HG03520 (cell line): ENCODE measurements at regions not wholly inside any gene's neighbourhood (a gene's known extent, or its start where the extent isn't known, plus 50 kb on each side); places are given as distances from the start of the nearest gene placed in this dataset.

Source experiments
- ATAC-seq: cut with Tn5 transposase; IDR thresholded peaks from one replicate; pipeline ENCODE4 v1.9.1; 2021; ENCODE audit warnings: mild to moderate bottlenecking, moderate library complexity; ENCODE audit not compliant: unreplicated experiment

DNA sequence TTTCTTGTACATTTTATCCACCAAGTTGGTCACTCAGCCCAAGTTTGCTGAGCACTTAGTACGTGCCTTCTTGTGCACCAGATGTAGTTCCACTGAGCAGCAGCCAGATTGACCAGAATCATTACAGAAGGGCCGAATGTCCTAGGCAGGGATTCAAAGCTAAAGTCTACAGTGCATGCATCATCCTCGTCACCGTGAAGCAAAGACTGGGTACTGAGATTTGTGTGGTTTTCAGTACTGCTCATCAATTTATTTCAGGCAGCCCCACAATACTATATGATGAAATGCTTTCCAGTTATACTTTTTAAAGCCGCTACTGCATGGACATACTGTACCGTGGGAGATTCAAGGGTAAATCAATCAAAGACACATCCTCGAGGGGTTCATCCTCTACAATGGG is 227.0 kb downstream of the ARRDC4 start:
- ATAC-seq: no peak

DNA sequence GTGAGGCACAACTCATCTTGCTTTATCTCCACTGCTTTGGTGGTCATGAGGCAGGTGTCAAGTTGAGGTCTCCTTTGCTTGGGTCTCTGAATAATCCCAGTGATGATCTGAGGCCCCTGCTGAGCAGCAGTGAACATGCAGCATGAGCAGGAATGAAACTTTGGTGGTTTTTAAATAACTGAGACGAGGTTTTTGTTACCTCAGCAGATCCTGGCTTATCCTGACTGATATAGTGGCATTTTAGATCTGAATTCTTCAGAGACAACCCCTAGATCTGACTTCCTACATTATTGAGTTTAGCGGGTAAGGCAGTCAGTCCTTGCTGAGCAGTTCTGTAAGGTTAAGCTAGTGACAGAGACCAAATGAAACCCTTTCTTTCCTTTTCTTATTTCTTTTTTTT is 230.4 kb downstream of the ARRDC4 start:
- no peak for ATAC-seq

DNA sequence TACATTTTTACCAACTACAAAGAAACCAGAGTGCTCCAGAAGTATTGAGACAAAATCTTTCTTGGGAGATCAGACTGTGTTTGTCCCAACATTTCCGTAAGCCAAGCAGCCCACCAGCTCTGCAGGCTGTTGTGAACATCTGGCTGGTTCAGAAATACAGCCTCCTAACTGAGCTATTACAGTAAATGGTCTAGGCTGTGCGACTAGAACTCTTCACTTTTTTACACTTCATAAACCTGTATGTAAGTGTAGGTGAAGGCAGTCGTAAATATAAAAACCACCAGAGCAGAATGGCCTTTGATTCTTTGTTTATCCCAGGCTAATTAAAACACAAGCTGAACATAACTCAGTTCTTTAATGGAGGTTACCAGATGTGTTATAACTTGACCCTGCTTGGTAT is 235.3 kb downstream of the ARRDC4 start:
- ATAC-seq: no peak

DNA sequence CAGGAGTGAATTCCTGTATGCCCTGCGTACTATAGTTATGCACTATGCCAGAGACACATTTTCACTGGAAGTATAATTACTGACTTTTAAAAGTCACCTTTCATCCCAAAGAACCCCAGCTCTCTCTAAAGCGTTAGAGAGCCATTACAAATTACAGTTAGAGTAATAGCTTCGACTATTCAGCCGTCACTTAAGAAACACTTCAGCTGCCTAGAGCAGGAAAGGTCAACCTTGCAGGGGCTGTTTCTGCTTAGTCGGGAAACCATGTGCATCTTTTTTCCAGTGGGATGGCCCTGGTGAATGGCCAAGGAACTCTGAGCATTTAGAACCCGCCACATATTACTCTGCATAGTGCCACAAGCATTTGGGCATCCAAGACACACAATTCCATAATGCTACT is 235.9 kb downstream of the ARRDC4 start:
- no peak for ATAC-seq

DNA sequence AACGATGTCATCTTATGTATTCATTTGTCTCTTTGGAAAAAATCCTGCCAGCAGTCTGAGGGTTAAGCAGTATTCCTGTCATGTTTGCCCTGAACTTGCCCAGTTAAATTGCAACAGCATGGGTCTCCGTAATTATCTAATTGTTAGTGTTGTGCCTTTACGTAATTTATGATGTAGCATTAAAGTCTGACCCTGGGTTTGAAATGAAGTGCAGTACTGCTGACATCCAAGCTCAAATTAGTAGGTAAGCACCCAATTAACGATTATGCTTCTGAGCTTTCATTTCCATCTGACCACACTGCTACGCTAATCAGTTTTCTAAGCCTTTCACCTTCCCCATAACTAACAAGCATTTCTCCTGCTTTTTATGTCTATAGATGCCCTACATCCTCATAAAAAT is 241.8 kb downstream of the ARRDC4 start:
- no peak for ATAC-seq

DNA sequence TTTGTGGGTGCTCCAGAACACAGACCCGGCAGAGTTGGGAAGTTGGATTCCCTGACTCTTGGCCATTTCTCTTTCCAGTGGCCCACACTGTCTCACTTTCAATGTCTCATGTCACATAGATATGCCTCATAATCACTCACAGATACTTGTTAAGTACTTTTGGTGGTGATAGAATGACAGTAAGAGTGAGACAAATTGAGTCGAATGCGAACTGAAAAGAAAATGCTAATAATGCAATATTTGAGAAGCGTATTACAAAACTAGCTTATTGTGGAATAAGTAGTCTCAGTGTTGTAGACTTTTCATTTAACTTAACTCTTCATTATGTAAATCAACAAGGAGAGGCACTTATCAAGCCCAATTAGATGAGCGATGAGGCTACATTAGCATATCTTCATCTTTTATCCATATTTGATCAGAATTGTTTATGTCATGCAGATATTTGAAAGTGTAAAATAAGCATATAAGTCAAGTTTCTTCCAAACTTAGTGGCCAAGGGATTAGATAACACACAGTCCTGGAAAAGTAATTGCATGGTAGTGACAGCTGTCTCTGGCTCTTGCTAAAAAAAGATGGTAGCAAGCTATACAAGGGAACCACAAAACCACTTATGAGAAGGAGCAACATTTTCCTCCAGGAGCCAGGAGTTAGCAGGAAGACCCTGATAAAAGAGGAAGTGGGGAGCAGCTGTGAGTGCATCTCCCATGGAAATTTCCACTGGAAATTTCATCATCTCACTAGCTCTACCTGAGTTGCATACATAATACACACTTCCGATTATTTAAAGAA is 243.6 kb downstream of the ARRDC4 start:
- ATAC-seq: no peak

DNA sequence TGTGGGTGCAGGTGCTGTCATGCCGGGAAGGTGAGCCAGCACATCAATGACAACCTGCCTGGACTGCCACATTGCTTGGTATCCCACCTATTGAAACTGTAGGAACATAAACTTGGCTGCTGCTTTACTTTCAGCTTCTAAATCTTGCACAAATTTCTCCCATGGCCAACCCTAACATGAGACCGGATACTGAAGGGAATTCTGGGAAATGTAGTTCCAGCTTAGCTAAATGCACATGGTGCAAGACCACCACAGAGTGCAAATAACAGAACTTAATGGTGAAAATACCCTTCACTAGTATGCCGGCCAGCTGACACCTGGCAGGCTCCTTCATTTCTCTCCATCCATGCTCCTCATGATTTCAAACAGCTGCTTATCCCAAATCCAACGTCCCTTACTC is 247.4 kb downstream of the ARRDC4 start:
- ATAC-seq: no peak

DNA sequence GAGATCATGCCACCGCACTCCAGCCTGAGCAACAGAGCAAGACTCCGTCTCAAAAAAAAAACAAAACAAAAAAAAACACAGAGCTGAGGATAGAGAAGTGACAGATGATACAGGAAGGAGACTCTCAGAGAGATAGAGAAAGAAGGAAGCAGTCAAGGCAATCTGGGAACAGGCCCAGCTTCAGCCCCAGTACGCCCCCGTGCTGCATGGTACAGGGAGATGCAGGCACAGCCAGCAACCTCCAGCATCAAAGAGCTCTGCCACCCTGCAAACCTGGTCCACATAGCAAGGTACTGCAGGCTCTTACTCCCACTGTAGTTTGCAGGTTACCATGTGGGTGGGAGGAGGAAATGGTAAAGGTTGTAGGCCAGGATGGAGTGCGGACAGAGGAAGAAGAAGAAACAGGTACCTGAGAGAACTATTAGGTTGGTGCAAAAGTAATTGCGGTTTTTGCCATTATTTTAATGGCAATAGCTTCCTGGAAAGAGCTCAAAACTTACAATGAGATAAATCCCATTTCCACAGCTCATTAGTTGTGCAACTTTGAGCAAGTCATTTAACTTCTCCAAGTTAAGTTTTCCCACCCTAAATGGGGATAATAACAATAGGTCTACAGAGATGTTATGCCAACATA is 253.0 kb downstream of the ARRDC4 start:
- no peak for ATAC-seq

DNA sequence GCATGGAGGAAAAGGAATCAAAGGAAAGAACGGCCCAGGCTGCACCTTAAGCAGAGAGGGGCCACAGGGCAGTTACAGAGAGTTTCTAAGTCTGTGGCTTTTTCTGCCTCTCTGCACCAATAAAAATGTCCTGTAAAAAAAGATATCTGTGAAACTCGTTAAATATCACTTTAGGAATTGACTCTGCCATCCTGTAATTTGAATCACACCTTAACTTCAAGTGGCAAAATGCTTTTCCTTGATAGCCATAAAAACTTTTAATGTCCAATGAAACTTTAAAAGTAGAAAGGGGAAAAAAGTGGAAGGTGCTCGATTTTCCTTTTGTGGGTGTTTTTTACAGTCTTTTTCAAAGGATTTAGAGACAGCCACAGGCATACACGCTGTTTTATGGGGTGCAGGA is 255.7 kb downstream of the ARRDC4 start:
- no peak for ATAC-seq

DNA sequence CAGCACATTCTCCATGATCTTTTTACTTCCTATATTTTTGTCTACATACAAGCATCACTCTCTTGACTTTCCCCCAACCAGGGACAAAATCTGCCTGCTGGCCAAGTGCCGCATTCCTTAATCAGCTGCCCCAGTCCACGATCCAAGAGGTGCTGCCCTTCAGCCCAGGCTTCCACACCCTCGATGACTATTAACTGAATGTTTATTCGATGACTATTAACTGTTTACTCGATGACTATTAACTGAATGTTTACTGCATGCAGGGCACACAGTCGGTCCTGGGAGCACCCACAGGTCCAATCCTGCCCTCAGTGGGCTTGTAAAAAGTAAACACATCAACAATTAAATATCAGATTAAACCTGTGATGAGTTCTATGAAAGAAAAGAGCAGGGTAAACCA is 256.9 kb downstream of the ARRDC4 start:
- no peak for ATAC-seq

DNA sequence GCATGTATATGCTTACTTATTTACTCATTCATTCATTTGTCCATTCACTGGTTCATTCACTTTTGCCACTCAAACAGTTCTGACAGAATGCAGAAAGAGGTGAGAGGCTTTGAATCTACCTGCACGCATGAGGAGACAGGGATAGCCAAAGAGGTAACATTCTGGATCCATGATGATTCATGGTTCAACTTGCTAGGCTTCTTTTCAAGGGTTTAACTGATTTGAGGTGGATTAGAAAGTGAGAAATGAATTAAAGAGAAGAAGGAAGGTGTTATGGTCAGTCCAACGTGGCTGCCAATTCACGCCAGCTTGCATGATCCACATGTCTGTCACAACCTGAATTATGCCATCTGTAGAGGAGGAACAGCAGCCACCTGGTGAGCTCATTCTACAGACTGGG is 260.6 kb downstream of the ARRDC4 start:
- ATAC-seq: no peak

DNA sequence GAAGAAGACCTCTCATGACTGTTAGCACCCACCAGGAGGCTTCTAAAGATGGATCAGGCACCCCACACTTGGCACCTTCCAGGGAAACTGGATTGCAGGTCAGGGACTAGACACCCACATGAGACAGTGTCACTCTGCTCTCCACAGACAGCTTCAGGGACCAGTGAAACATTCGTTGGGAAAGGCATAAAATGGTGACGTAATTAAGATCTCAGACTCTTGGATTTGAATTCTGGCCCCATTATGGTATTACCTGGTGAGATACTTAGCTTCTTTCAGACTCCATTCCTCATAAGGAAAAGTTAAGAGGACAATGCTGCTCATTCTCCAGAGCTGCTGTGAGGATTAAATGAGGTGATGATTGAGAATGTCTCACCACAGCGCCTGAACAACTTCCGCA is 261.1 kb downstream of the ARRDC4 start:
- ATAC-seq: no peak

DNA sequence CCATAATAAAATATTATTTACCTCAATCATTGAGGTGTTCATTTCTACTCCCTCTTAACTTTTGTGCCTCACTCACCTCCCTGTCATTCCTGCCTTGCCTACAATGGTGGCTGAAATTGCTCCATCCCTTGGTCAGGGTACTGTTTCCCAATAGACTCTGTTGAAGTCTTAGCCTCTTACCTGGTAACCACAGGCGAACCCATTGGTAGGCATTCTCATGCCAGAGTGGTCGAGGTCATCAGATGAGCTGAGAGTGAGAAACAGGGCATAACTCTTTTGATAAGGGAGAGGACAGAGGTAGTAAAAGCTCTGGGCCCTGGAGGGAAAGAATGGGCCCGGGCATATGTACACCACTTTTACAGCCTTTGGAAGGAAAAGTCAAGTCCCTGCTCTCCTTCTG is 265.6 kb downstream of the ARRDC4 start:
- no peak for ATAC-seq

DNA sequence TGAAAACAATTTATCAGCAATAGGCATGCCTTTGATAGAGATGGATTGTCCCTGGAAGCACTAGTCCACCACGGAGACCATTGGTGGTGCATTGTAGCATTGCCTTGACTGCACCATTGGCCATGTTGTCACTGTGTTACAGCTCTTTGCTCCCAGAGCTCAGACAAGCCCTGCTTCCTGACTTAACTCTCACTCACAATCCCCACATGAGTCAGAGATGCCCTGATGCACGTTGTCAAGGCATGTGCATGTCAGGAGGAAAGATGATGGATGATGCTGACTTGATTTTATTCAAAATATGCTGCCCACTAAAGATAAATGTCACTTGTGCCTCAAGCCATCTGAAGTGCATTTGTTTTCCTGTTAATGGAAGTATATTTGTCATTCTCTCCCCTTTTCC is 266.1 kb downstream of the ARRDC4 start:
- no peak for ATAC-seq

DNA sequence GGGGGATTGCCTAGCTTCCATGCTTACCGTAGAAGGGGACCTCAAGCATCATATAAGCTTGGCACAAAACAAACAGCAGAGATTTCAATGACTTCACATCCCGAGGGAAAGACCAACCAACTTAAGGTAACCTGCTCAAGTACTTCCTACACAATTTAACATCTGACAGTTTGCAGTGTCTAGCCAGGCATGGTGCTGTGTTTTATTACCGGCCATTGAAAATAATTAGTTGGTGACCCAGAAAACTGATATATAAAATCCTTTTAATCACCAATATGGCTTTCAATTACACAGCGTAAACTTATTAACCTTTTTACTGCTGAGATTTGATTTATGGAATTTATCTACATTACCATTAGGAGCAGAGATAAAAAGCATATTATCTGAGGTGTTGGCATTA is 268.3 kb downstream of the ARRDC4 start:
- no peak for ATAC-seq

DNA sequence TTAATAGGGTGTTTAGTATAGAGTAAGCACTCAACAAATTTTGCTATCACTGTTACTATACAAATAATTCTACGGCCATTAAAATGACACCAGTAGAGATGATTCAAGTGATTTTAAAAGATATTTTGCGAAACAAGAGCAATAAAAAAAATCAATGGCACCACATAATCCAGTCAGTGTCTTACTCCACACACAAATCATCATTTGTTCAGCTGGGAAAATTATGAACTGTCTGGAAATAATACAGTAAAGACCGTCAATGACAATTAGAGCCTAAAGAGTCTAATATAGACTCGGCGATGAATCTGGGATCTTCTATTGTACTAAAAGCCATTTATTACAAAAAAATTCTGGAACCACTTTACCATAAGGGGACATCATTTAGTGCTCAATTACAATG is 270.5 kb downstream of the ARRDC4 start:
- no peak for ATAC-seq

DNA sequence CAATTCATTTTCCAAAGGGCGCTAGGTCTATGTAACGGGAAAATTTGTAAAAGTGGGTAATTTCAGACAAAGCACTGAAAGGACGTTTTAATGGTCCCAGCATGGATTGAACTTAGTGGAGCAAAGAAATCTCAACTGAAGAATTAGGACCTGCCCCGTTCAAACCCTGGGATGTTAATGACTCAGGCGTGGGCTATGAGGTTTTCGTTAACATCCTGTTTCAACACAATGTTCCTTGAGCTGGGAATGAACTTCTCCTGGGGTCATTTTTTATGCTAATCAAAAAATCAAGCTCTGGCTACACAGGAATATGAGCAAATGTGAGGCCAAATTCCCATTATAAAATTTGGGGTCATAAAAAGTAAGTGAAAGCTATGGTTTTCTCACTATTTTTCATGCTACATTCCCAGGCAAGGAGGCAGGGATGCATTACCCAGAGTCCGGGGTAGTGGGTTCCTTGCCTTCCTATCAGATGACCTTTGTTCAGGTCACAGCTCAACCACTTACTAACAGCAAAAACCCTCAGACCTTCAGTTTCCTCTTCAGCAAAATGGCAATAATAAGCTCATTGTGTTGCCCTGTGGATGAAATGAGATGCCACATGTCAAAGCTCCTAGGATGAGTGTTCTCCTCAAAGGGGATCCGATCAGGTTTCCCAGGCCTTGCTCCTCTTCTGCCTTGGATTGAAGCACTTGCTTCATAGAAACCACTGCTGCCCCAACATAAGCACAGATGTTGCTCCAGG is 271.4 kb downstream of the ARRDC4 start:
- no peak for ATAC-seq

DNA sequence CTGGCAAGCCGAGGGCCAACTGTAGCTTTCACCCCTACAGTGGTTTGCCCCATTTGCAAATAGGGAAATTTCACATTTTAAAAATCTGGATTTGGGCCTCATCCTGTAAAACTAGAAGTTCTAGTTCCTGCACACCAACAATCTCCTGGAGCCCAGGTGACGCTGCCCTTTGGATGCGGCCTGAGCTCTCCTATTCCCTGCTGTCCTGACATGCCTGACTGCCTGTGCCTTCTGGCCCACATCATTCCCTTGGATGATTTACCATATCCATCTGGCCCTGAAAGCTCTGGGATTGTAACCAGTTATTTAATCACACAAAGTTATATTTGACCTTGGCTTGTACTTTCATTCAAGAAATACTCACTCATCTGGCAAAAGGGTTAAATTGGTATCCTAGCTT is 272.3 kb downstream of the ARRDC4 start:
- no peak for ATAC-seq

DNA sequence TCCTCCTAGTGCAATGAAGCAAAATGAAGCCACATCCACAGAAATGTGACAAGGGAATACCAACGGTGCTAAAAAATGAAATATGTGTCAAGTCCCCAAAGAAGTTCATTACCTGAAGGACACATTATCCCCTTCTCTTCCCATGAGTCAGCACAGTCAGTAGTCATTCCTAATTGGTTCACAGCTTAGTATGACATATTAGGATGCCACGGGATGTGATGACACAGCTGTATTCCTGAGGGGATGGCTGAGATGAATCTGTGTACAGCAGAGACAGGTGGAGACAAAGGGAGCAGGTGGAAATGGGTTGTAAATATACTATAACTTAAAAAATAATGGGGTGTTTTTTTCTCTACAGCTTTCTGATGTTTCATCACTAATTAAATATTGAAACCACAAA is 273.4 kb downstream of the ARRDC4 start:
- ATAC-seq: no peak

DNA sequence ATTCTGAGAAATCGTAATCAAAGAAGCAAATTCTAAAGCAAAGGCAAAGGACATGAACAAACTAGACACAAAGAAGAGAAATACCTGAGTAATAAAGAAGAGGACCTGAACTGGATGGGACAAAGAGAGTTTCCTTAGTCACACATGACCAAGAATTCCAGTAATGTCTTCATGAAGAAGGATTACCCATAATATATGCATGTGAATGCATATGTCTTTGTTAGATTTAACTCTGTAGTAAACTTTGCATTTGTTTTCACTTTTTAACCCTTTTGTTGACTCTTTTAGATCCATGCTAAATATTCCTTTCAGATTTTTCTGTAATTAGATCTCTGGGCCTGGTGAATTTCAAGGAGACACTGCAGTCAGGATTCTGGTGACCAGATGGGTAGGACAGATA is 279.8 kb downstream of the ARRDC4 start:
- no peak for ATAC-seq

DNA sequence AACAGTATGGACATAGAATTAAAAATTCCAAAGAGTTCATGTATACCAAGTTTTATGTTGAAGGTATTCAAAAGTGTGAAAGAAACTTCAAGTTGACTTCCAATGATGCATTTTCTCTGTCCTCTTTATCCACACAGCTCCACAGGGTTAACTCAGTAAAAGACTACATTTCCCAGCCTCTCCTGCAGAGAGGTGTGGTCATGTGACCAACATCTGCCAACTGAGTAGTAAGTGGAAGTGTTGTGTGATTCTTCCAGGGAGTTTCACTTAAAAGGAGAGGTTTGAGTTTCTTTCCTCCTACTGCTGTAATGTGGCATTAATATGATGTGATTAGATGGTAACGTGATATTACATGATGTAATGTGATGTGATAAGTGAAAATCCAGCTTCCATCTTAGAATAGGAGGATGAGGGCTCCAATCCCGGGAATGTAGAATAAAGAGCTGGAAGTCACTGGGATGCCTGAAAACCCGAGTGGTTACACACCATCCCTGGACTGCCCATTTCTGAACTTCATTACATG is 280.6 kb downstream of the ARRDC4 start:
- no peak for ATAC-seq

DNA sequence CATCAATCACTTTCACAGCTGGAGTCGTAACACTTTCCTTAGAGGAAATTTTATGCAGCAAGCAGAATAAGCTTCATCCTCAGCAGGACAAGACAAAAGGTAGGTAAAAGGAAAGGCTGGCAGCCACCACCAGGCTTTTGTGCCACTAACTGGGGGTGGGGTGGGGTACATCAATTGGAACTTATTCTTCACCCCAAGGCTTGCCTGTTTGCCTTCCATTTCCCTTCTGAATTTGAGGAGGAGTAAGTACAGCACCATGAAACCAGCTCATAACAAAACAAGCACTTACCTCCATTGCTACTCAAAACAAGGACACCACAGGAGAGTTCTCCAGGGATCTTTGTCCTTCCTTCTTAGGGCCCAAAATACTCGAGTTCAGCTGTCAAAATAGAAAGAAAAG is 296.8 kb downstream of the ARRDC4 start:
- no peak for ATAC-seq
